GM23248 (cell line): ENCODE measurements at regions not wholly inside any gene's neighbourhood (a gene's known extent, or its start where the extent isn't known, plus 50 kb on each side); places are given as distances from the start of the nearest gene placed in this dataset.

ENCODE experiments used
- EZH2 ChIP-seq: fragments of 200-600 bp; sonication (generic); IDR thresholded peaks from 2 replicates; pipeline ENCODE4 v1.6.1; 2018; ENCODE audit warnings: antibody characterized with exemption, mild to moderate bottlenecking; ENCODE audit not compliant: insufficient read depth, poor library complexity, severe bottlenecking
- EZH2phosphoT487 ChIP-seq: fragments of 200-600 bp; sonication (generic); IDR thresholded peaks from 2 replicates; pipeline ENCODE4 v1.6.1; 2018; ENCODE audit warnings: antibody characterized with exemption, moderate library complexity, mild to moderate bottlenecking, low read depth; ENCODE audit not compliant: insufficient read depth

DNA sequence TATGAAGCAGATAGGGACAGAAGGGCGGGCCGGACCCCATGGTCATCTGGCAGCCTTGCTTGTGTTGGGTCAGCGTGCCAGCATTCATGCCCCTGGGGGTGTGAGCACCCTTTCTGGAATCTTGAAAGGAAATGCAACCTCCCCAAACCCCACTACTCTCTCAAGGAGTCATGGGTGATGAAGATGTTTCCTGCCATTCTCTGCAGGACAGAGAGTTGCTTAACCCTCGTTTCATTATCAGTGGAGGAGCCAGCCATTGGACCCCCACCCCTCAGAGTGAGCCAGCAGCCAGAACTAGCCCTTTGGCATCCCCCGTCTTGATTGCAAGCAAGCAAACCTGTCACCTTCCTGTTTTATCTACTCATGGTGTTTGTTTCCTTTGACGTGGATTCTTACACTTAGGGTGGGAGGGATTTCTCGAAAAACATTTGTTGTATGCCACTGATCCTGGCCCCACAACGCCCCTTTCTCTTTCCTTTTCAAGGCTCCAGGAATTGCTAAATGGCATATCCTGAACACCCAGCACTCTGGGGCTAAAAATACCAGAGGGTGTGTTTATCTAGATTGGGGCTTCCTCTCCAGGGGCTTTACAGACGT is 258.3 kb downstream of the ETS1 start:
- TF ChIP-seq EZH2 (no peak), EZH2phosphoT487 (no peak)
